Neural crest cell (in vitro differentiated cells): ENCODE measurements at regions not wholly inside any gene's neighbourhood (a gene's known extent, or its start where the extent isn't known, plus 50 kb on each side); places are given as distances from the start of the nearest gene placed in this dataset.

ENCODE experiments used
- DNase-seq: peaks from one replicate; pipeline ENCODE4 v3.0.0; 2021; ENCODE audit warnings: low read depth, mixed read lengths, low spot score
- H3K27ac Mint-ChIP-seq: one replicate; pipeline ENCODE4 v1.8.0; 2021; ENCODE audit warnings: mild to moderate bottlenecking, mixed read lengths; ENCODE audit not compliant: unreplicated experiment
- H3K27me3 Mint-ChIP-seq: 2 replicates; pipeline ENCODE4 v1.8.0; 2021; ENCODE audit warnings: low read depth, mild to moderate bottlenecking, mixed read lengths
- H3K36me3 Mint-ChIP-seq: 2 replicates; pipeline ENCODE4 v1.8.0; 2021; ENCODE audit warnings: low read depth, mild to moderate bottlenecking, mixed read lengths
- H3K4me1 Mint-ChIP-seq: 2 replicates; pipeline ENCODE4 v1.8.0; 2021; ENCODE audit warnings: mixed read lengths
- H3K4me3 Mint-ChIP-seq: one replicate; pipeline ENCODE4 v1.8.0; 2021; ENCODE audit warnings: mild to moderate bottlenecking, mixed read lengths
- H3K9me3 Mint-ChIP-seq: 2 replicates; pipeline ENCODE4 v1.8.0; 2021; ENCODE audit warnings: mixed read lengths
- TF ChIP-seq, protein P1 (sequence below): fragments of 200-600 bp; sonication (generic); conservative IDR thresholded peaks from 2 replicates; pipeline ENCODE4 v1.5.0; 2021; ENCODE audit warnings: antibody characterized with exemption, mild to moderate bottlenecking

DNA sequence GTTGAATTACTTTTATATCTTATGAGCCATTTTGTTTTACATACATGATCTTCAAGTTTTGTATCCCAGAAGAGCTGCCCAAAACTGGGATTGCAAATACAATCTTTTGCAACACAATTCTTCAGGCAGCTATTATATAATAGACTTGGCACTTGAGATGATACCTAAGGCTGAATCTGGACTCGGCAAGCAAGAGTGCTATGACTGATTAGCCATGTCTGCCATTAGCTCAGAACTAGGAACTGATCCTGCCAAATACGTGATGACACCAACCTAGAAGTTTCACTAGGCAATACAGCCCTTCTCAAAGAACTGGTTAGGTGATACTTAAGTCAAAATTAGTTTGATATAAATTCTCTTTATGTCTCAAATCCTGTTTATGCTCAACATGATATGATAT lies 619.6 kb downstream of the CPS1 start:
- H3K4me3 Mint-ChIP-seq = no peak overlapping the region
- DNase-seq = no peak
- TF ChIP-seq, protein P1, sequence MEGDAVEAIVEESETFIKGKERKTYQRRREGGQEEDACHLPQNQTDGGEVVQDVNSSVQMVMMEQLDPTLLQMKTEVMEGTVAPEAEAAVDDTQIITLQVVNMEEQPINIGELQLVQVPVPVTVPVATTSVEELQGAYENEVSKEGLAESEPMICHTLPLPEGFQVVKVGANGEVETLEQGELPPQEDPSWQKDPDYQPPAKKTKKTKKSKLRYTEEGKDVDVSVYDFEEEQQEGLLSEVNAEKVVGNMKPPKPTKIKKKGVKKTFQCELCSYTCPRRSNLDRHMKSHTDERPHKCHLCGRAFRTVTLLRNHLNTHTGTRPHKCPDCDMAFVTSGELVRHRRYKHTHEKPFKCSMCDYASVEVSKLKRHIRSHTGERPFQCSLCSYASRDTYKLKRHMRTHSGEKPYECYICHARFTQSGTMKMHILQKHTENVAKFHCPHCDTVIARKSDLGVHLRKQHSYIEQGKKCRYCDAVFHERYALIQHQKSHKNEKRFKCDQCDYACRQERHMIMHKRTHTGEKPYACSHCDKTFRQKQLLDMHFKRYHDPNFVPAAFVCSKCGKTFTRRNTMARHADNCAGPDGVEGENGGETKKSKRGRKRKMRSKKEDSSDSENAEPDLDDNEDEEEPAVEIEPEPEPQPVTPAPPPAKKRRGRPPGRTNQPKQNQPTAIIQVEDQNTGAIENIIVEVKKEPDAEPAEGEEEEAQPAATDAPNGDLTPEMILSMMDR = no peak
- H3K9me3 Mint-ChIP-seq = no peaks in the 10 kb centered on the region
- H3K27ac Mint-ChIP-seq = no peak overlapping the region
- peaks cover 11% of the 10 kb centered on the region for H3K4me1 Mint-ChIP-seq
- no peaks in the 10 kb centered on the region for H3K36me3 Mint-ChIP-seq
- no peaks in the 10 kb centered on the region for H3K27me3 Mint-ChIP-seq

DNA sequence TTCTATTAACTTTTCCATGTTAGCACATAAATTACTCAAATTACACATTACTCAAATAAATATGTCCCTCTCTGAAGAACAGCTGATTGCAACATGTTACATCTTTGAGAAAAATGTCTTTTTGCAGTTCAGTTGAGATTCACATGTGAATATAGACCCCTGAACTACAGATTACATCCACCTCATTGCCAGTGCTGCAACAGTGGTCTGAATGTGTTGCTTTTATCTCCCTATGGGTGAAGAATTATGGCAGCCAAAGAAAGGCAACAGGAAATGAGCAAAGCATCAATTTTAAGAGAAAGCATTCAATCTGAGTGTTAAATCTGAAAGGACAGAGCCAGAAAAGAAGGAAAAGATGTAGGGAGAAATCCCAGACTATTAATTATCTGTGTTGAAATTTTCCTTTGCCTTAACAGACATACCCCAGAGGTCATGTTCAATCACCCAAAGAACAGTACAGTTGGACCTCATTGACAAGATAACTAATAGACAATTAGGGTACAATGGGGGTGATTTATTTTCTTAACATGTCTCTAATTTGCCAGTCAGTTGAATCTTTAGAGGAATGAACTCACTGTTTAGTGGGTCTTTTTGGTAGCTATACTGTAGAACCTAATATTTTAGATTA lies 620.2 kb downstream of the CPS1 start:
- Mint-ChIP-seq H3K27ac (no peak overlapping the region), H3K9me3 (no peaks in the 10 kb centered on the region), H3K4me1 (peaks cover 18% of the 10 kb centered on the region), H3K4me3 (no peak overlapping the region), H3K36me3 (no peaks in the 10 kb centered on the region), H3K27me3 (no peaks in the 10 kb centered on the region)
- DNase-seq = no peak
- TF ChIP-seq, protein P1 = no peak

DNA sequence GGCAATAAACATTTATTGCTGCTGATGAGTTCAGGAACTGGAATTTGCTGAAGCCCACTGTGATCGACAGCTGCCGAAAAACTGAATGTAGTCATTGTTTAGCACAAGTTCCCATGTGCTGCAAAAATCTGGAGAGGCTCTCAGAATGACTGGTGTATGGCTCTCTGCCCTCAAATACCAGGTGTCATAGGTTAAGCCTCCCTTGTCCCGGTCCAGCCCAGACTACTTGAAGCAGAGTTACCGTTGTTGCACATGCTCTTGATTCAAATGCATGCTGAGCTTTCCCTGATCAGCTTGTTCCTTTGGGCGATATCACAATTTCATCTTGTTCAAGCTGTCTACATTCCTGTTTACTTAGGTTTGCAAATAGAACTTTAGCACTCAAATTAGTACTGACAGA lies 625.2 kb downstream of the CPS1 start:
- H3K4me3 Mint-ChIP-seq = no peak overlapping the region

DNA sequence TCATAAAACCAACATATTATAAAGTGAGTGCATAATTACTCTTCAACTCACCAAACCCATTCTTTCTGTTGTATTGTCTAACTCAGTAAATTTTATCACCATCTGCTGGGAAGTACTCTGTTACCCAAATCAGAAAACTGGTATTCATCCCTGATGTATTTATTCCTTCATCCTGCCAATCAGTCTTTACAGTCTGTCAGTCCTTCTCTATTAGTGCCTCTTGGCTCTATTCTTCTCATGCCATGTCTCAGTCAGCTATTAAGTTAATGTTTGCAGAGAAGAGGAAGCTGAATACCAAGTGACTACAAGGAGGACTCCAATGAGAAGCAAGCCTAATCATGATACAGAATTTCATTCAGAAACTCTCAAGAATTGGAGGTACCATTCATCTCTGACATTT lies 631.2 kb downstream of the CPS1 start:
- Mint-ChIP-seq H3K27me3 (no peaks in the 10 kb centered on the region), H3K4me3 (no peak overlapping the region)
- DNase-seq = no peak

More for the DNA sequence above, 625.2 kb downstream of the CPS1 start:
- no peaks in the 10 kb centered on the region for H3K36me3 Mint-ChIP-seq
- H3K9me3 Mint-ChIP-seq = peaks cover 3% of the 10 kb centered on the region
- no peak overlapping the region for H3K27ac Mint-ChIP-seq
- peak; percentile 2 for DNase-seq
- TF ChIP-seq, protein P1 = no peak
- no peaks in the 10 kb centered on the region for H3K27me3 Mint-ChIP-seq
- H3K4me1 Mint-ChIP-seq = peaks cover 17% of the 10 kb centered on the region

DNA sequence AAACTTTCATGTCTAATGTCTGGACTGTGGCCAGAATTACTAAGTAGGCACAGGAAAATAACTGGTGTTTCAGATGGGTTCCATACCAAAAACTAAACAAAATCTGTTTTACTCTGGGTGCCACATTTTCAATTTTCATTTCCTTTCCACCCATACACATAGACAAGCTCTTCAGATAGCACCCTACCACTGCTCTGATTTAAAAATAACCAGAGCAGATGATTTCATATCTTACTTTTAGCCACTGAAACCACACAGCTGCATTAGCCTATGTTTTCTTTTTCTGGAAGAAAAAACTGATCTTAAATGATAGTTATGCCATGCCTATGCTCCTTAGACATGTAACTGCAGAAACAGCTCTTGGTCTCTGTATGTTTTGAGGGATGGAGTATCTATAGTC lies 647.6 kb downstream of the CPS1 start:
- no peaks in the 10 kb centered on the region for H3K36me3 Mint-ChIP-seq
- H3K4me1 Mint-ChIP-seq = no peaks in the 10 kb centered on the region
- no peak overlapping the region for H3K27ac Mint-ChIP-seq
- no peak overlapping the region for H3K4me3 Mint-ChIP-seq
- no peaks in the 10 kb centered on the region for H3K27me3 Mint-ChIP-seq
- DNase-seq = no peak
- H3K9me3 Mint-ChIP-seq = peaks cover 3% of the 10 kb centered on the region
- TF ChIP-seq, protein P1 = no peak

More for the DNA sequence above, 631.2 kb downstream of the CPS1 start:
- Mint-ChIP-seq H3K9me3 (peaks cover 3% of the 10 kb centered on the region), H3K27ac (no peak overlapping the region), H3K36me3 (no peaks in the 10 kb centered on the region), H3K4me1 (no peaks in the 10 kb centered on the region)
- TF ChIP-seq, protein P1 = no peak
